ENCODE measurements at regions not wholly inside any gene's neighbourhood (a gene's known extent, or its start where the extent isn't known, plus 50 kb on each side); places are given as distances from the start of the nearest gene placed in this dataset.

DNA sequence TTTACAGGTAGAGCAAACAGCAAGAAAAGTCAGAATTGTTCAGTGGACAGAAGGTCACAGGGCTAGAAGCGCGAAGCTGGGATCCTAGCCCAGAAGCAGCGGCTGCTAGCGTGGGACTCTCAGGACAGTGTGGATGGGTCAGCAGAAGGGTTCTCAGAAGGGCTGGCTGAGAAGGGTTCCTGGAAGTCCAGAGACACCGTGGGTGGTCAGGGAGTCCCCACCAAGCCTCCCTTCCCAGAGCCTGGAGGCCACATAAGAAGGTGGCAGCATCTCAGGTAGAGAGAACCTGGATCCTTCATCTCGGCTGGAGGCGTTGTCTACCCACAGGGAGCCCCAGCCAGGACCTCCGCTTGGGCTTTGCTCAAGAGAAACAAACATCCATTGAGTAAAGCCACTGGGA is 696.3 kb downstream of the PTPRU start:
- H3K4me3 ChIP-seq = no peak overlapping the region
- no peaks in the 10 kb centered on the region for H3K36me3 ChIP-seq
- H3K27ac ChIP-seq = no peak overlapping the region
- no peaks in the 10 kb centered on the region for H3K9me3 ChIP-seq
- H3K4me1 ChIP-seq = no peaks in the 10 kb centered on the region
- TF ChIP-seq, protein P1, sequence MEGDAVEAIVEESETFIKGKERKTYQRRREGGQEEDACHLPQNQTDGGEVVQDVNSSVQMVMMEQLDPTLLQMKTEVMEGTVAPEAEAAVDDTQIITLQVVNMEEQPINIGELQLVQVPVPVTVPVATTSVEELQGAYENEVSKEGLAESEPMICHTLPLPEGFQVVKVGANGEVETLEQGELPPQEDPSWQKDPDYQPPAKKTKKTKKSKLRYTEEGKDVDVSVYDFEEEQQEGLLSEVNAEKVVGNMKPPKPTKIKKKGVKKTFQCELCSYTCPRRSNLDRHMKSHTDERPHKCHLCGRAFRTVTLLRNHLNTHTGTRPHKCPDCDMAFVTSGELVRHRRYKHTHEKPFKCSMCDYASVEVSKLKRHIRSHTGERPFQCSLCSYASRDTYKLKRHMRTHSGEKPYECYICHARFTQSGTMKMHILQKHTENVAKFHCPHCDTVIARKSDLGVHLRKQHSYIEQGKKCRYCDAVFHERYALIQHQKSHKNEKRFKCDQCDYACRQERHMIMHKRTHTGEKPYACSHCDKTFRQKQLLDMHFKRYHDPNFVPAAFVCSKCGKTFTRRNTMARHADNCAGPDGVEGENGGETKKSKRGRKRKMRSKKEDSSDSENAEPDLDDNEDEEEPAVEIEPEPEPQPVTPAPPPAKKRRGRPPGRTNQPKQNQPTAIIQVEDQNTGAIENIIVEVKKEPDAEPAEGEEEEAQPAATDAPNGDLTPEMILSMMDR (IDR thresholded peaks at IDR 0.05) = no peak
- TF ChIP-seq POLR2A (IDR thresholded peaks at IDR 0.05) (no peak), POLR2AphosphoS5 (IDR thresholded peaks at IDR 0.05) (no peak)
- intact Hi-C loops (cut with DNase I; ENCODE audit: low total_unique reads) = no loop called here
- no peak for DNase-seq (ENCODE audit: low spot score in 2 of 2)
- peaks cover 0 to 4% of the 10 kb centered on the region in 2 donors for H3K27me3 ChIP-seq

DNA sequence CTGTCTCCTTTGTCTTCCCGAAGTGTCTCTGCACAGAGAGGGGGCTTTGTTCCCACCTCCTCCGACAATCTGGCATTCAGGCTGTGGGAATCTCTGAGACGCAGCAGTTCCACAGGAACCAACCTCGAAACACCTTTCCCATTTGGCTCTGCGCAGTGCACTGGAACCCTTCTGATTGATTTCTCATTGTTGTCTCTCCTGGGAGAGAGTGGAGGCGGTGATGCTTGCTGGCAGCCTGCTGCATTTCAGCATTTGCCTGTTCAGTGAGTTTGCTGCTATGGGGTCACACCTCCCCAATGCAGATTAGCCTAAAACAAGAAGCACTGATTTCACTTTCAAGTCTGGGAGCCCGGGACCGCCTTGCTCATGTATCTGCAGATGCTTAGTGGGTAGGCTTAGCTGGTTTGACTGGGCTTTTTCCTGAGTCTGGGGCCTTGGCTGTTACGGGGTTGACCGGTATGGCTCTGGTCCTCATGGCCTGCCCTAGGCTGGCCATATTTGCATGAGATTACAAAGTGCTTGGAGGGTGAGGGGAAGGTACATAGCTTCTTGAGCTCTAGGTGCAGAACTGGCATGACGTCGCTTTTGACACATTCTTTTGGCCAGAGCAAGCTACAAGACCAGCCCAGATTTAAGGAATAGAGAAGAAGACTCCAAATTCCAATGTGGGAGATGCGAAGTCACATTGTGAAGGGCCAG is 695.3 kb downstream of the PTPRU start:
- H3K36me3 ChIP-seq = no peaks in the 10 kb centered on the region
- TF ChIP-seq, protein P1 (IDR thresholded peaks at IDR 0.05) = no peak
- TF ChIP-seq POLR2A (IDR thresholded peaks at IDR 0.05) = no peak
- H3K9me3 ChIP-seq = no peaks in the 10 kb centered on the region
- H3K27ac ChIP-seq = no peak overlapping the region
- H3K27me3 ChIP-seq = peaks cover 0 to 4% of the 10 kb centered on the region in 2 donors
- DNase-seq (ENCODE audit: low spot score in 2 of 2) = no peak
- H3K4me1 ChIP-seq = no peaks in the 10 kb centered on the region
- intact Hi-C loops (cut with DNase I; ENCODE audit: low total_unique reads) = no loop called here
- no peak overlapping the region for H3K4me3 ChIP-seq

DNA sequence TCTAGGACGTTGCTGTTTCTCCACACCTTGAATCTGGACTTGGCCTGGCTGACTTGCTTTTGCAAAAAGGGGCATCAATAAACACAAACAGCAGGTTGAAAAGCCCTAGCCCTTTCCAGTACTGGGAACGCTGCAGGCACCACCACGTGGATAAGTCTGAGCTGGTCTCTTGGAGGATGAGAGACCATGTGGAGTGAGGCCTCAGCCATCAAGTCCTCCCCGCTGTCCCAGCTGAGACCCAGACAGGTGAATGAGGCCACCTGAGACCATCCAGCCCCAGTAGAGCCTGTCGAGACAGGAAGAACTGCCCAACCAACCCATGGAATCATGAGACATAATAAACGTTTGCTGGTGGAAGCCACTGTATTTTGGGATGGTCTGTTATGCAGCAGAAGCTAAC is 688.7 kb downstream of the PTPRU start:
- Histone ChIP-seq H3K36me3 (no peaks in the 10 kb centered on the region), H3K4me3 (no peak overlapping the region), H3K4me1 (no peaks in the 10 kb centered on the region), H3K27ac (no peak overlapping the region), H3K27me3 (peaks cover 0 to under 1% of the 10 kb centered on the region in 2 donors), H3K9me3 (no peaks in the 10 kb centered on the region)
- no peak for DNase-seq (ENCODE audit: low spot score in 2 of 2)
- intact Hi-C loops (cut with DNase I; ENCODE audit: low total_unique reads) = no loop called here
- no peak for TF ChIP-seq POLR2AphosphoS5 (IDR thresholded peaks at IDR 0.05)
- TF ChIP-seq, protein P1 (IDR thresholded peaks at IDR 0.05) = no peak
- TF ChIP-seq POLR2A (IDR thresholded peaks at IDR 0.05) = no peak

DNA sequence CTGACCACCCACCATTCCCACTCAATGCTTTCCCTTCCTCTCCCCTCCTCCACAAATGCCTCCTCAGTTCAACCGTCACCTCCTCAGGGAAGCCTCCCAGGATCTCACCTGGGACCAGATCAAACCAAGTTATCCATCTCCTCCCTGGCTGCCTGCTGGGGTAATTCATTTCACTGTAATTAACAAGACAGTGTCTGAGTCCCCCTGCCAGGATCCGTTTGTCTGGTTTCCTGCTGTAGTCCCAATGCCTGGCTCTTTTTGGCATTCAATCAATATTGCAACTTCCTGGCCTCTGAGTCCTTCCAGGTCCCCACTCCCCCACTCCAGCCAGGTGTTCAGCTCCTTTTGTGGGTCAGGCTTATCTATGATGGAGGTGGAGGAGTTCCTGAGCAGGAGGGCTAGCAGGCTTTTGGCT is 687.7 kb downstream of the PTPRU start:
- no peaks in the 10 kb centered on the region for H3K27me3 ChIP-seq
- no peaks in the 10 kb centered on the region for H3K9me3 ChIP-seq
- TF ChIP-seq POLR2AphosphoS5 (IDR thresholded peaks at IDR 0.05) = no peak
- TF ChIP-seq, protein P1 (IDR thresholded peaks at IDR 0.05) = no peak
- no peak for TF ChIP-seq POLR2A (IDR thresholded peaks at IDR 0.05)
- no peak for DNase-seq (ENCODE audit: low spot score in 2 of 2)
- no peaks in the 10 kb centered on the region for H3K36me3 ChIP-seq
- intact Hi-C loops (cut with DNase I; ENCODE audit: low total_unique reads) = no loop called here
- H3K27ac ChIP-seq = no peak overlapping the region
- no peak overlapping the region for H3K4me3 ChIP-seq
- H3K4me1 ChIP-seq = no peaks in the 10 kb centered on the region

DNA sequence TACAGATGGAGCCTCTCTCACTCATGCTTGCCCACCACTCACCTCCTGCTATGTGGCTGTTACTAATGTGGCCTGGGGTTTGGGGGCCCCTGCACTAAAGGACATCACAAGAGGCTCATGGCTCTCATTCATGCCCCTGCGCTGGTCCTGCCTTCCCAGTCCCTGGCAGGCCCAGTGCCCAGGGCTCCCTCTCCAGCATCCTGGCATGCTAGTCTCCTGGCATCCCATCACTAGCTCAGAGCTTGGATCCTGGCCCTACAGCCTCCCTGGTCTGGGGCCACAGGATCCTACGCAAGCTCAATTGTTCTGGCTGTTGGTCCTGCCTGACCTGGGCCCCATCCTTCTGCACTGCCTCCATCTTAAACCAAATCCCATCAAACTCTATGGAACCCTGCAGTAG is 685.4 kb downstream of the PTPRU start:
- H3K27me3 ChIP-seq = no peaks in the 10 kb centered on the region
- H3K36me3 ChIP-seq = no peaks in the 10 kb centered on the region
- no peaks in the 10 kb centered on the region for H3K9me3 ChIP-seq
- H3K4me1 ChIP-seq = no peaks in the 10 kb centered on the region
- intact Hi-C loops (cut with DNase I; ENCODE audit: low total_unique reads) = no loop called here
- no peak overlapping the region for H3K27ac ChIP-seq
- TF ChIP-seq, protein P1 (IDR thresholded peaks at IDR 0.05) = no peak
- TF ChIP-seq POLR2A (IDR thresholded peaks at IDR 0.05) (no peak), POLR2AphosphoS5 (IDR thresholded peaks at IDR 0.05) (no peak)
- no peak for DNase-seq (ENCODE audit: low spot score in 2 of 2)
- H3K4me3 ChIP-seq = no peak overlapping the region
